Liver (tissue), 8 donors: ENCODE measurements at regions not wholly inside any gene's neighbourhood (a gene's known extent, or its start where the extent isn't known, plus 50 kb on each side); places are given as distances from the start of the nearest gene placed in this dataset.

ENCODE experiments used
- DNase-seq: peaks from one replicate; pipeline ENCODE4 v3.0.0-alpha.2; 2017; ENCODE audit warnings: low spot score
- H3K27ac ChIP-seq, 2 donors: one replicate each; pipeline ENCODE4 v1.7.0; 2013; ENCODE audit warnings: inconsistent platforms in 2 of 2, low read length in 2 of 2, control low read depth in 1 of 2, low read depth in 1 of 2, mild to moderate bottlenecking in 1 of 2
- H3K27me3 ChIP-seq, 4 donors: one replicate each; pipeline versions ENCODE4 v1.6.1 to v1.7.0; 2013; ENCODE audit warnings: low read length in 3 of 4, inconsistent platforms in 1 of 4, mild to moderate bottlenecking in 1 of 4, moderate library complexity in 1 of 4; ENCODE audit not compliant: control insufficient read depth in 4 of 4, insufficient read depth in 4 of 4
- H3K36me3 ChIP-seq, 4 donors: one replicate each; pipeline versions ENCODE4 v1.6.1 to v1.7.0; 2013; ENCODE audit warnings: low read length in 3 of 4, mild to moderate bottlenecking in 3 of 4, low read depth in 1 of 4, moderate library complexity in 1 of 4; ENCODE audit not compliant: control insufficient read depth in 4 of 4, insufficient read depth in 3 of 4
- H3K4me1 ChIP-seq, 4 donors: one replicate each; pipeline versions ENCODE4 v1.6.1 to v1.7.0; 2013; ENCODE audit warnings: low read length in 3 of 4, mild to moderate bottlenecking in 3 of 4, moderate library complexity in 1 of 4; ENCODE audit not compliant: control insufficient read depth in 4 of 4, insufficient read depth in 4 of 4
- H3K4me3 ChIP-seq, 3 donors: one replicate each; pipeline versions ENCODE4 v1.6.1 to v1.7.0; 2013; ENCODE audit warnings: low read length in 3 of 3, control low read depth in 1 of 3, low read depth in 1 of 3, mild to moderate bottlenecking in 1 of 3
- H3K9ac ChIP-seq, 2 donors: one replicate each; pipeline ENCODE4 v1.7.0; 2013; ENCODE audit warnings: low read length in 2 of 2, mild to moderate bottlenecking in 2 of 2, moderate library complexity in 2 of 2, control low read depth in 1 of 2, low read depth in 1 of 2
- H3K9me3 ChIP-seq, 4 donors: one replicate each; pipeline versions ENCODE4 v1.6.1 to v1.7.0; 2013; ENCODE audit warnings: low read length in 3 of 4; ENCODE audit not compliant: control insufficient read depth in 4 of 4
- EGR1 ChIP-seq, 2 donors: IDR thresholded peaks; 2 replicates each; pipeline ENCODE4 v1.6.1; 2016 to 2018; ENCODE audit warnings: antibody characterized with exemption in 2 of 2, low read depth in 2 of 2
- FOXA1 ChIP-seq: IDR thresholded peaks from 2 replicates; pipeline ENCODE4 v1.6.1; 2016; ENCODE audit warnings: antibody characterized with exemption
- FOXA2 ChIP-seq: IDR thresholded peaks from 2 replicates; pipeline ENCODE4 v1.6.1; 2016; ENCODE audit warnings: antibody characterized with exemption
- GABPA ChIP-seq, 2 donors: IDR thresholded peaks in 1 of 2; conservative IDR thresholded peaks in 1 of 2; 2 replicates each; pipeline ENCODE4 v1.6.1; 2016; ENCODE audit warnings: antibody characterized with exemption in 2 of 2, mild to moderate bottlenecking in 1 of 2, moderate library complexity in 1 of 2
- HNF4A ChIP-seq, 2 donors: conservative IDR thresholded peaks; 2 replicates each; pipeline ENCODE4 v1.6.1; 2016; ENCODE audit warnings: antibody characterized with exemption in 2 of 2, mild to moderate bottlenecking in 2 of 2
- HNF4G ChIP-seq: IDR thresholded peaks from 2 replicates; pipeline ENCODE4 v1.6.1; 2016; ENCODE audit warnings: antibody characterized with exemption
- JUND ChIP-seq, 2 donors: IDR thresholded peaks; 2 replicates each; pipeline ENCODE4 v1.6.1; 2016; ENCODE audit warnings: antibody characterized with exemption in 2 of 2
- NR2F2 ChIP-seq: IDR thresholded peaks from 2 replicates; pipeline ENCODE4 v1.6.1; 2016; ENCODE audit warnings: antibody characterized with exemption
- RAD21 ChIP-seq, 2 donors: IDR thresholded peaks; 2 replicates each; pipeline ENCODE4 v1.6.1; 2016; ENCODE audit warnings: antibody characterized with exemption in 2 of 2, mild to moderate bottlenecking in 2 of 2
- REST ChIP-seq: IDR thresholded peaks from 2 replicates; pipeline ENCODE4 v1.6.1; 2016; ENCODE audit warnings: antibody characterized with exemption, mild to moderate bottlenecking
- RXRA ChIP-seq, 2 donors: IDR thresholded peaks; 2 replicates each; pipeline ENCODE4 v1.6.1; 2017 to 2018; ENCODE audit warnings: antibody characterized with exemption in 2 of 2, mild to moderate bottlenecking in 1 of 2
- SP1 ChIP-seq: IDR thresholded peaks from 2 replicates; pipeline ENCODE4 v1.6.1; 2018; ENCODE audit warnings: antibody characterized with exemption, mild to moderate bottlenecking
- TAF1 ChIP-seq: conservative IDR thresholded peaks from 2 replicates; pipeline ENCODE4 v1.6.1; 2016; ENCODE audit warnings: antibody characterized with exemption, mild to moderate bottlenecking
- YY1 ChIP-seq: IDR thresholded peaks from 2 replicates; pipeline ENCODE4 v1.6.1; 2016; ENCODE audit warnings: antibody characterized with exemption, mild to moderate bottlenecking
- ZBTB33 ChIP-seq: IDR thresholded peaks from 2 replicates; pipeline ENCODE4 v1.6.1; 2016; ENCODE audit warnings: antibody characterized with exemption
- WGBS: extraction: QIAGEN DNeasy Blood & Tissue Kit; methylation state at CpG from one replicate; pipeline ENCODE4 v1.1.7; 2013; 5-methylcytosine and 5-hydroxymethylcytosine counted together
- TF ChIP-seq, protein P1 (sequence below): IDR thresholded peaks from 2 replicates; pipeline ENCODE4 v1.6.1; 2016; ENCODE audit warnings: antibody characterized with exemption
- TF ChIP-seq, protein P2 (sequence below): IDR thresholded peaks from 2 replicates; pipeline ENCODE4 v1.6.1; 2016; ENCODE audit warnings: antibody characterized with exemption
- TF ChIP-seq, protein P3 (sequence below): fragments of 150-350 bp; IDR thresholded peaks from 2 replicates; pipeline ENCODE4 v1.5.1; 2017; ENCODE audit warnings: improper control_type of control experiment, low read depth, low read length; ENCODE audit not compliant: missing input control
- donor health status: healthy.
- donor health status: healthy.
- donor health status: healthy.
- donor health status: healthy.
- donor health status: healthy.

- TF ChIP-seq, protein P1, sequence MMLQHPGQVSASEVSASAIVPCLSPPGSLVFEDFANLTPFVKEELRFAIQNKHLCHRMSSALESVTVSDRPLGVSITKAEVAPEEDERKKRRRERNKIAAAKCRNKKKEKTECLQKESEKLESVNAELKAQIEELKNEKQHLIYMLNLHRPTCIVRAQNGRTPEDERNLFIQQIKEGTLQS: no peak
- TF ChIP-seq, protein P2, sequence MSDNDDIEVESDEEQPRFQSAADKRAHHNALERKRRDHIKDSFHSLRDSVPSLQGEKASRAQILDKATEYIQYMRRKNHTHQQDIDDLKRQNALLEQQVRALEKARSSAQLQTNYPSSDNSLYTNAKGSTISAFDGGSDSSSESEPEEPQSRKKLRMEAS: no peak
- no peak for TF ChIP-seq GABPA (IDR thresholded peaks at IDR 0.05 in 1 of 2, conservative IDR thresholded peaks at IDR 0.05 in 1 of 2)
- no peak for TF ChIP-seq NR2F2
- no peak for TF ChIP-seq RAD21 (IDR thresholded peaks at IDR 0.05)
- TF ChIP-seq FOXA1: no peak
- no peak for TF ChIP-seq HNF4G
- TF ChIP-seq, protein P3, sequence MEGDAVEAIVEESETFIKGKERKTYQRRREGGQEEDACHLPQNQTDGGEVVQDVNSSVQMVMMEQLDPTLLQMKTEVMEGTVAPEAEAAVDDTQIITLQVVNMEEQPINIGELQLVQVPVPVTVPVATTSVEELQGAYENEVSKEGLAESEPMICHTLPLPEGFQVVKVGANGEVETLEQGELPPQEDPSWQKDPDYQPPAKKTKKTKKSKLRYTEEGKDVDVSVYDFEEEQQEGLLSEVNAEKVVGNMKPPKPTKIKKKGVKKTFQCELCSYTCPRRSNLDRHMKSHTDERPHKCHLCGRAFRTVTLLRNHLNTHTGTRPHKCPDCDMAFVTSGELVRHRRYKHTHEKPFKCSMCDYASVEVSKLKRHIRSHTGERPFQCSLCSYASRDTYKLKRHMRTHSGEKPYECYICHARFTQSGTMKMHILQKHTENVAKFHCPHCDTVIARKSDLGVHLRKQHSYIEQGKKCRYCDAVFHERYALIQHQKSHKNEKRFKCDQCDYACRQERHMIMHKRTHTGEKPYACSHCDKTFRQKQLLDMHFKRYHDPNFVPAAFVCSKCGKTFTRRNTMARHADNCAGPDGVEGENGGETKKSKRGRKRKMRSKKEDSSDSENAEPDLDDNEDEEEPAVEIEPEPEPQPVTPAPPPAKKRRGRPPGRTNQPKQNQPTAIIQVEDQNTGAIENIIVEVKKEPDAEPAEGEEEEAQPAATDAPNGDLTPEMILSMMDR: no peak
- no peak for TF ChIP-seq REST
- TF ChIP-seq ZBTB33: no peak
- TF ChIP-seq HNF4A (conservative IDR thresholded peaks at IDR 0.05): no peak
- no peak for TF ChIP-seq FOXA2
- no peak overlapping the region for H3K4me3 ChIP-seq
- H3K9ac ChIP-seq: no peak overlapping the region
- no peak for DNase-seq
- H3K27ac ChIP-seq: no peak overlapping the region
- peaks cover 0 to 8% (median 0%) of the 10 kb centered on the region in 4 donors for H3K27me3 ChIP-seq
- no peaks in the 10 kb centered on the region for H3K4me1 ChIP-seq
- H3K9me3 ChIP-seq: no peaks in the 10 kb centered on the region
- no peaks in the 10 kb centered on the region for H3K36me3 ChIP-seq
- WGBS: 59% methylated on average over 2 of the region's 2 CpGs
Observed at GRCh38 chr11:33451364-33451763, 194.2 kb downstream of the HIPK3 start.

GRCh38 chr11:33449798-33450197, 192.6 kb downstream of the HIPK3 start:
- H3K4me3 ChIP-seq: no peak overlapping the region
- DNase-seq: no peak
- no peak overlapping the region for H3K9ac ChIP-seq
- 55% methylated on average over 3 of the region's 3 CpGs for WGBS
- H3K9me3 ChIP-seq: no peaks in the 10 kb centered on the region
- no peak overlapping the region for H3K27ac ChIP-seq
- no peaks in the 10 kb centered on the region for H3K36me3 ChIP-seq
- peaks cover 0 to 8% (median 0%) of the 10 kb centered on the region in 4 donors for H3K27me3 ChIP-seq
- H3K4me1 ChIP-seq: no peaks in the 10 kb centered on the region
- TF ChIP-seq HNF4A (conservative IDR thresholded peaks at IDR 0.05): no peak
- TF ChIP-seq REST: no peak
- no peak for TF ChIP-seq TAF1
- no peak for TF ChIP-seq RAD21 (IDR thresholded peaks at IDR 0.05)
- TF ChIP-seq GABPA (IDR thresholded peaks at IDR 0.05 in 1 of 2, conservative IDR thresholded peaks at IDR 0.05 in 1 of 2): no peak
- no peak for TF ChIP-seq ZBTB33
- TF ChIP-seq EGR1 (IDR thresholded peaks at IDR 0.05; ENCODE audit: low read depth in 2 of 2): no peak
- TF ChIP-seq FOXA2: no peak
- no peak for TF ChIP-seq JUND (IDR thresholded peaks at IDR 0.05)
- no peak for TF ChIP-seq YY1
- no peak for TF ChIP-seq SP1
- TF ChIP-seq HNF4G: no peak
- TF ChIP-seq, protein P2: no peak
- no peak for TF ChIP-seq RXRA (IDR thresholded peaks at IDR 0.05)
- no peak for TF ChIP-seq NR2F2
